Stimulated activated naive CD4-positive, alpha-beta T cell (primary cell): ENCODE measurements at regions not wholly inside any gene's neighbourhood (a gene's known extent, or its start where the extent isn't known, plus 50 kb on each side); places are given as distances from the start of the nearest gene placed in this dataset.
A peak's percentile ranks its signal among the peaks of the same experiment; 100 is the strongest.
"Not testable (repeated sequence)": the region's sequence is repeated elsewhere in the genome, so short reads cannot be mapped to it uniquely, and the experiment has no call there.

Experiments used
- DNase-seq, 6 experiments: peaks; one replicate each; lab custom pipeline; 2025; lab: John Stamatoyannopoulos, UW

GRCh38 chr2:8310557-8311455 is 371.1 kb upstream of the ID2 start:
- DNase-seq: peak in 2 of 6 experiments; percentile 22 to 36

DNA sequence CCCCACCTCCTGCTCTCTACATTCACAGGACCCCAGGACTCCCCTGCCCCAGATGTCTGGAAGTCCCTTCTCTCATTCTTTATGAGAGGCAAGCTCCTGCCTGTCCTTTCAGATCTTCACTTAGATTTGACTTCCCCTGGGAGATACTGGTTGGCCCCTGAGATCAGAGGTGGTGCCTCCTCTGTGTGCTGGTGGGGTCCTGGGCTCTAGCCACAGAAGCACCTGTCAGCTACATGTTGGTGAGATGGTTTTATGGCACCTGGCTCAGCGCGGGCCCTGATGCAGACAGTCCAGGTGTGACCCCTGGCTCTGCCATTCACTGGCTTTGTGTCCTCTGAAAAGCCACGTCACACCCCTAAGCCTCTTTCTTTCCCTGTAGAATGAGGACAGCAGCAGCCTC is 369.6 kb upstream of the ID2 start:
- DNase-seq: no peak

GRCh38 chr2:8312861-8313830 is 368.7 kb upstream of the ID2 start:
- no peak for DNase-seq

DNA sequence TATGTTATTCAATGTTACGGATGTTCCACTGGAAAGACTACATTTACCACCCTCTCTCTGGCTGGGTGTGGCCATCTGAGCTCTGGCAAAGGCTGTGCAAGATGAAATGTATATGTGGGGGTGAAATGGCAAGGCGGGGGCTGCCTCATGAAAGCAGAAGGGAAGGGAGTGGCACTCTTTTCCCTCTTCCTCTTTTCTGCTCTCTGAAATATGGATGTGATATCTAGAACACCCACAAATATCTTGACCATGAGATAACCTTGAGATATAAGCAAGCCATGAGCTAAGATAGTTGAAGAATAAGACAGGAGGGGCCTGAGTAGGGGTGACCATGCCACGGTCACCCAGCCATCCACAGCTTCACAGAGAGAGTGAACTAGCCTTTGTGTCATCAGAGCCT is 367.8 kb upstream of the ID2 start:
- no peak for DNase-seq

DNA sequence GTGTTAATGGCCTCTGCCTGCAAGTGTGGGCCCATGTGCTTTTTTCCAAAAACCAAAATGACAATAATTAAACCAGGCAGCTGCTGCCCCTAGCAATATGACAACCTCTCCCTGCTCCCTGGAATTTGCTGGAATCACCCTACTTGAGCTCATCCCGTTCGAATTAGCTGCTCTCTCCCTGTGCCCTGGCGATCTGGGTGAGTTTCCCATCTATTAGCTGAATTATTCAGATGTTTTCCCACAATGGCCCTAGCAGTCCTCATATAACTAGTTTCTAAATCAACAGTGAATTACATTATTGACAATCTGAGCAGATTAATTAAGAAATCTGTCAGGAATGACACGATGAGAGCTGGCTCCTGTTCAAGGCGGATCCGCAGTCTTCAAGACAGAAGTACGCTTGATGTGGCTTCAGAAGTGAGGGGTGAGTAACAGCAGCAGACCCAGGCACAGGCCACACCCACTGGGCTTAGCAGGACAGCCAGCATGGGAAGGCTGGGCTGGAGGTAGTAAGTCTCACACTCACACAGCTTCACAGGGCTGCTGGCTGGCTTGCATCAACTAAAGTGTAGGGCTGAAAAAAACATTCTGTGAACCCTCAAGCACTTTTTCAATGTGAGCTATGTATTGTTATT is 366.2 kb upstream of the ID2 start:
- DNase-seq: no peak

DNA sequence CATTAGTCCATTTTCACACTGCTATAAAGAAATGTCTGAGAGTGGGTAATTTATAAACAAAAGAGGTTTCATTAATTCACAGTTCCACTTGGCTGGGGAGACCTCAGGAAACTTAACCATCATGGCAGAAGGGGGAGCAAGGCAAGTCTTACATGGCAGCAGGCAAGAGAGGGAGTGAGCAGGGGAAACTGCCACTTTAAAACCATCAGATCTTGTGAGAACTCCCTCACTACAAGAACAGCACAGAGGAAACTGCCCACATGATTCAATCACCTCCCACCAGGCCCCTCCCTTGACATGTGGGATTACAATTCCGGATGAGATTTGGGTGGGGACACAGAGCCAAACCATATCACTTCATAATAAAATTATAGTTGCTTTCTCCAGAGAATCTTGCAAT is 365.5 kb upstream of the ID2 start:
- no peak for DNase-seq

GRCh38 chr2:8317418-8317817 is 364.4 kb upstream of the ID2 start:
- no peak for DNase-seq

- no peak for DNase-seq
Observed at GRCh38 chr2:8319219-8319618, 362.6 kb upstream of the ID2 start.

GRCh38 chr2:8320311-8321066 is 361.4 kb upstream of the ID2 start:
- no peak for DNase-seq

GRCh38 chr2:8322634-8323033 is 359.2 kb upstream of the ID2 start:
- no peak for DNase-seq

GRCh38 chr2:8324164-8324856 is 357.5 kb upstream of the ID2 start:
- DNase-seq: no peak

DNA sequence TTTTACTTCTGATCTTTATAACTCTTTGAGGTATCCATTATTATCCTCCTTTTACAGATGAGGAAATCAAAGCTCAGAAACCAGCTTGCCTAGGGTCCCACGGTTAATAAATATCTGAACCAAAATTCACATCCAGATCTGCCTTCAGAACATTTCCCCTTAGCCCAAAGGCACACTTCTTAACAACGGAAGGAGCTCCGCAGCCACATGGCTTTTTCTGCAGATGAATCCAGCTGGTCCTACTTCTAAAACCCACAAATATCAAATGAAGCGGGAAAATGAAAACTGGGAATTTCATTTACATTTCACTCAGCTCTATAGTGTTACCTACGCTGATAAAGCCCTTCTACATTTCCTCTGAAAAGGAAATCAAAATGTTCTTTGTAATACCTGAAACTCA is 357.0 kb upstream of the ID2 start:
- DNase-seq: no peak

- DNase-seq: no peak
Observed at GRCh38 chr2:8327371-8328100, 354.3 kb upstream of the ID2 start.

DNA sequence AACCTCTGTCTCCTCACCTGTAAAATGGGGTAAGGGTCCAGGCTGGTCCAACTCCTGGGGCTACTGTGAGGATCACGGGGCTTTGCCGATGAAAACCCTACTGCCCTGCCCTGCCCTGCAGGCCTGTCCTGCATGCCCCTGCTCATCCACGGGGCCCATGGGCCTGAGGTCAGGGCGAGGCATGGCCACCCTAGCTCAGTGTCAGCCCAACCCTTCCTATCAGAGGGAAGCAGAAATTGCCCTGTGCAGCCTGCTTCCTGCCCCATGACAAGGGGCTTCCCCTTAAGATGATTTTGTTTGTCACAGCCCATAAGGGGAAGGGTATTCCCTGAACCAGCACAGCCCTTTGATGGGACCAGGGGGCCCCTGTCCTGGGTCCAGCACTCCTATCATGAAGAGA is 353.6 kb upstream of the ID2 start:
- DNase-seq: no peak

DNA sequence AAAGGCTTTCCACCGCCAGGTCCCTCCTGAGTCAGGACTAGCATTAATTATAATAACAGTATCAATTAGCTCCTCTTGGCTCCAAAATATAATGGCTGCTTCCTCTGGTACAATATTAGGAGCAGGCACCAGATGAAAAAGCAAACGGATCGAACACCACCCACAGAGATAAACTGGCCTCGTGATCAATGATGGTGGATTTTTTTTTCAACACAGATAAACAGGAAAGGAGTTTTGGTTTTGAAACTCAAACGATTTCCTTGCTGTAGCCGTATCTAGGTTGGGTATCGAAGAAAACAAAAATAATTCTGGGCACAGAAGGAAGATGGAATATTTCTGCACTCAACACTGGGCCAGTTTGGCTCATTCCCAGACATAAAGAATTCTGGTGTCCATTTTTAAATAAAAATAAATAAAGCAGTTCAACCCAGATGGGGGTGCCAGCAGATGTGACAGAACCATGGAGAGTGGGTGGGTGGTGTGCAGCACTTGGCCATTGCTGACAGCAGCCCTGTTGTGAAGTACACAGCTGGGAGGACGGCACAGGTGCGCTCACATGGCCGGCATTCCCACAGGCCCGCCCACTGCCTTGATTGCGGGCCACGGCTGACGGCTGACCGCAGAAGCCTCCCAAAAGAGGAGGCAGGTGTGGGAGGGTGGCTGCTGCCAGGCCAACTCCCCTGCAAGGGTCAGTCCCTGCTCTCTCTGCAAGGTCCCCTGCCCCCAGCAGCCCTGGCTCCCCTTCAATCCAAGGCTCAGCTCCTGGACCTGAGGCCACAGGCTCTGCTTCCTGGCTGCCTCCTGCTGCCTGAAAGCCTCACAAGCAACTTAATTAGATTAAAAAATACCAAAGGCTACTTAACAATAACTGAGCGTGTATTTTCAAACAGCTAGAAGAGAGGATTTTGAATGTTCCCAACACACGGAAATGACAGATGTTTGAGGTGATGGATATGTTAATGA is 351.9 kb upstream of the ID2 start:
- no peak for DNase-seq

DNA sequence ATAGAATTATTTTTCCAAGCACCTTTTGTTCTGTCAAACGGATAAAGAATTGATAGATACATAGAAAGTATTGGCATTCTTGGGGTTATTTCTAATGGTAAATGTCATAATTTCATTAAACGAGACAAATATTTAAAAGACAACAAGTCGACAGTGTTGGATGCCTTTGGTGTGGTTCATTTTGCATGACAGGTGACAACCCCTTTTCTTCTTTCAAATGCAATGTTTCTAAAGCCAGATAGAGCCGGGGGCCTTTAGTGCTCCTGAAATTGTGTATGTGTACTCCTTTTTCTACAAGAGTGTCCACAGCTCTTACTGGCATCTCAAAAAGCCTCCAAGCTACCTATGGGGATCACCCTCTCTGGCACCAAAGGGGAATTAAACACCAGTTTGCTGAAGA is 350.8 kb upstream of the ID2 start:
- no peak for DNase-seq

GRCh38 chr2:8332646-8333045 is 349.2 kb upstream of the ID2 start:
- no peak for DNase-seq

DNA sequence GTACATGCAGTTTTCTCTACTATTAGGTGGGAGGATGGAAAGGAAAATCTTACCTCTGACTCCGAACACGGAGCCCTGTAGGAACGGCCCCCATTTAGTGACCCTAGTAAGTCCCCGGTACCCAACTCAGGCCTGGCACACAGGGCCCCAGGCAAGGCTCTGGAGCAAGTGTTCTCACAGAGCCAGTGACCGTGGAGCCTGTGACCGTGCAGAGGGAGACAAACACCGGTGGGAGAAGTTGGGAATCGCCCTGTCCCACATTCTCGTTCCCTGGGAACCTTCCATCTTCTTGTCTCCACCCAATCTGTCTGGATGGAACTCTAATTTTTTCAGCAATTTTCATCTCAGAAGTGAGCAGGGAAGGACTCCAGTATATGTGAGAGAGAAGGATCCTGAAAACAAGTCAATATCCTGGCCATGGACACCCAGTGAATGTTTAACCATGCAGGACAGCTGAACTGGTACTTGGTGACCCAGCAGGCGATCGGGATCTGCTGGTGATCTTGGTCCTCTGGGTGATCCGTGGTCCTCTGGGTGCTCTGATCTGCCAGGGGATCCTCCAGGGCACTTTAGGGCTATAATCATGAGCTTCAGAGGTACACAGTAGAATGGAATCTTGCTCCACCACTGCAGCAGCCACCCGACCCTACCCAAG is 348.6 kb upstream of the ID2 start:
- DNase-seq: no peak

DNA sequence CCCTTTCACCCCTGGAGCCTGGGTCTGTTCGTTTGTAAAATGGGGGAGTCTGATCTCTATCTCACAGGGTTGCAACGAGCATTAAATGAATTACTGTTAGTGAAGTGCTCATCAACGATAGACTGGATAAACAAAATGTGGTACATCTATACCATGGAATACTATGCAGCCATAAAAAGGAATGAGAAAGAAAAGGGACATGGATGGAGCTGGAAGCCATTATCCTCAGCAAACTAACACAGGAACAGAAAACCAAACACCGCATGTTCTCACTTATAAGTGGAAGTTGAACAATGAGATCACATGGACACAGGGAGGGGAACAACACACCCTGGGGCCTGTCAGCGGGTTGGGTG is 348.0 kb upstream of the ID2 start:
- not testable (repeated sequence) for DNase-seq
